ENCODE measurements at regions not wholly inside any gene's neighbourhood (a gene's known extent, or its start where the extent isn't known, plus 50 kb on each side); places are given as distances from the start of the nearest gene placed in this dataset.

DNA sequence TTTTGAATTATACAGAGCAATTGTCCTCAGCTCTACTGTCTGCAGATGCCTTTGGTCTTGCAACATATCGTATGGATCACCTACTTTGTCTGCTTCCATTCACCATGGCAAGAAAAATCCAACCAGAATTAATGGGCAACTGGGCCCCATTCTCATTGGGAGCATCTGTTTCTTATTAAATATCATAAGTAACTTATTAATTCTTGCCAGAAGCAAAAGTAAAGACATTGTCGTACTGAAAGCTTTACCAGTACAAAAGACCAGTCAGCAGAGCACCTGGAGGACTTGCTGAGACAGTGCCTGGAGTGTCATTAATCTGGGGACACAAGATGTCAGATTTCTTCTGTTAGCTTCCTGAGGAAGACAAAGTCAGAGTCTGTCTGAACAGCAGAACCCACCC is 404.5 kb downstream of the INHBA start:
- H3K27me3 ChIP-seq (ENCODE audit: control insufficient read depth in 2 of 2, insufficient read depth in 2 of 2, low read length in 2 of 2), result no peaks in the 10 kb centered on the region
- no peaks in the 10 kb centered on the region for H3K36me3 ChIP-seq (replicated peaks in 1 of 2; ENCODE audit: control insufficient read depth in 1 of 2, insufficient read depth in 2 of 2, low read length in 2 of 2)
- Mint-ChIP-seq H3K4me1 (no peaks in the 10 kb centered on the region), H3K9me3 (peaks cover 0 to 6% (median 2%) of the 10 kb centered on the region in 7 donors), H3K27ac (no peak overlapping the region), H3K4me3 (no peak overlapping the region), H3K36me3 (no peaks in the 10 kb centered on the region), H3K27me3 (ENCODE audit: low read depth in 3 of 3) (no peaks in the 10 kb centered on the region)
- intact Hi-C loops (cut with micrococcal nuclease), result no loop called here
- no peak overlapping the region for H3K4me2 ChIP-seq (replicated peaks; ENCODE audit: extremely low read depth, low read length, poor library complexity, severe bottlenecking)
- DNase-seq, result no peak
- no peak overlapping the region for H2AFZ ChIP-seq (ENCODE audit: insufficient read depth, low read depth, low read length, poor library complexity, severe bottlenecking)
- H3K4me3 ChIP-seq (replicated peaks in 1 of 3; ENCODE audit: low read depth in 2 of 3, low read length in 3 of 3), result no peak overlapping the region
- H3K9me3 ChIP-seq (replicated peaks in 1 of 2; ENCODE audit: control insufficient read depth in 1 of 2, insufficient read depth in 1 of 2, low read length in 2 of 2), result no peaks in the 10 kb centered on the region
- TF ChIP-seq, protein P1, sequence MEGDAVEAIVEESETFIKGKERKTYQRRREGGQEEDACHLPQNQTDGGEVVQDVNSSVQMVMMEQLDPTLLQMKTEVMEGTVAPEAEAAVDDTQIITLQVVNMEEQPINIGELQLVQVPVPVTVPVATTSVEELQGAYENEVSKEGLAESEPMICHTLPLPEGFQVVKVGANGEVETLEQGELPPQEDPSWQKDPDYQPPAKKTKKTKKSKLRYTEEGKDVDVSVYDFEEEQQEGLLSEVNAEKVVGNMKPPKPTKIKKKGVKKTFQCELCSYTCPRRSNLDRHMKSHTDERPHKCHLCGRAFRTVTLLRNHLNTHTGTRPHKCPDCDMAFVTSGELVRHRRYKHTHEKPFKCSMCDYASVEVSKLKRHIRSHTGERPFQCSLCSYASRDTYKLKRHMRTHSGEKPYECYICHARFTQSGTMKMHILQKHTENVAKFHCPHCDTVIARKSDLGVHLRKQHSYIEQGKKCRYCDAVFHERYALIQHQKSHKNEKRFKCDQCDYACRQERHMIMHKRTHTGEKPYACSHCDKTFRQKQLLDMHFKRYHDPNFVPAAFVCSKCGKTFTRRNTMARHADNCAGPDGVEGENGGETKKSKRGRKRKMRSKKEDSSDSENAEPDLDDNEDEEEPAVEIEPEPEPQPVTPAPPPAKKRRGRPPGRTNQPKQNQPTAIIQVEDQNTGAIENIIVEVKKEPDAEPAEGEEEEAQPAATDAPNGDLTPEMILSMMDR (IDR thresholded peaks at IDR 0.05), result no peak
- no peaks in the 10 kb centered on the region for H3K79me2 ChIP-seq (ENCODE audit: insufficient read depth, low read length)
- H3K9ac ChIP-seq (ENCODE audit: insufficient read depth, low read length, poor library complexity, severe bottlenecking), result no peak overlapping the region
- H4K20me1 ChIP-seq (ENCODE audit: insufficient read depth, low read length), result no peaks in the 10 kb centered on the region
- H3K27ac ChIP-seq (ENCODE audit: low read depth in 1 of 2, low read length in 2 of 2), result no peak overlapping the region
- no peaks in the 10 kb centered on the region for H3K4me1 ChIP-seq (ENCODE audit: control insufficient read depth in 1 of 2, insufficient read depth in 2 of 2, low read length in 2 of 2)
- 100% methylated on average over 1 of the region's 2 CpGs for WGBS (ENCODE audit: insufficient coverage)

DNA sequence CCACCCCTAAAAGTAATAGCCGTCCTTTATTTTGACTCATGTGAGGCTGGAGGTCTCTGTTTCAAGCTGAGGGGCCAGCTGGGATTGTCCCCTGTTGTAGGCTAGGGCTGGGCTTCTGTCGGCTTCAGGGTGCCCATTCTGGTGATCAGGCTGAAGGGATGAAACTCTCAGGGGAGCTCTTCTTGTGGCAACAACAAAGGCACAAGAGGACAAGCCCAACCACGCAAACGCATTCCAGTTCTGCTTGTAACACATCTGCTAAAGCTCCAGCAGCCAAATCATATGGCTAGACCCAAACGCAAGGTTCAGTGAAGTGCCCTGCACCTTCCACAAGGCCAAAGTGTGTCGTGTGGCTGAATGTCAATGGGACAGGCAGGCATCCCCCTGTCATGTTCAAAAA is 405.7 kb downstream of the INHBA start:
- intact Hi-C loops (cut with micrococcal nuclease), result no loop called here
- no peak overlapping the region for H3K4me3 ChIP-seq (replicated peaks in 1 of 3; ENCODE audit: low read depth in 2 of 3, low read length in 3 of 3)
- 95% methylated on average over 5 of the region's 6 CpGs for WGBS (ENCODE audit: insufficient coverage)
- H2AFZ ChIP-seq (ENCODE audit: insufficient read depth, low read depth, low read length, poor library complexity, severe bottlenecking), result no peak overlapping the region
- H3K36me3 Mint-ChIP-seq, result no peaks in the 10 kb centered on the region
- TF ChIP-seq, protein P1 (IDR thresholded peaks at IDR 0.05), result no peak
- DNase-seq, result no peak
- no peaks in the 10 kb centered on the region for H3K4me1 Mint-ChIP-seq
- no peaks in the 10 kb centered on the region for H4K20me1 ChIP-seq (ENCODE audit: insufficient read depth, low read length)
- no peak overlapping the region for H3K27ac Mint-ChIP-seq
- H3K36me3 ChIP-seq (replicated peaks in 1 of 2; ENCODE audit: control insufficient read depth in 1 of 2, insufficient read depth in 2 of 2, low read length in 2 of 2), result no peaks in the 10 kb centered on the region
- H3K27me3 ChIP-seq (ENCODE audit: control insufficient read depth in 2 of 2, insufficient read depth in 2 of 2, low read length in 2 of 2), result no peaks in the 10 kb centered on the region
- no peaks in the 10 kb centered on the region for H3K79me2 ChIP-seq (ENCODE audit: insufficient read depth, low read length)
- H3K4me2 ChIP-seq (replicated peaks; ENCODE audit: extremely low read depth, low read length, poor library complexity, severe bottlenecking), result no peak overlapping the region
- H3K27ac ChIP-seq (ENCODE audit: low read depth in 1 of 2, low read length in 2 of 2), result no peak overlapping the region
- H3K9ac ChIP-seq (ENCODE audit: insufficient read depth, low read length, poor library complexity, severe bottlenecking), result no peak overlapping the region
- peaks cover 0 to 6% (median 2%) of the 10 kb centered on the region in 7 donors for H3K9me3 Mint-ChIP-seq
- no peaks in the 10 kb centered on the region for H3K4me1 ChIP-seq (ENCODE audit: control insufficient read depth in 1 of 2, insufficient read depth in 2 of 2, low read length in 2 of 2)
- no peaks in the 10 kb centered on the region for H3K27me3 Mint-ChIP-seq (ENCODE audit: low read depth in 3 of 3)
- H3K9me3 ChIP-seq (replicated peaks in 1 of 2; ENCODE audit: control insufficient read depth in 1 of 2, insufficient read depth in 1 of 2, low read length in 2 of 2), result no peaks in the 10 kb centered on the region
- H3K4me3 Mint-ChIP-seq, result no peak overlapping the region

Data from CD14-positive monocyte (primary cell).